Lung microvascular endothelial cell (primary cell): ENCODE measurements at regions not wholly inside any gene's neighbourhood (a gene's known extent, or its start where the extent isn't known, plus 50 kb on each side); places are given as distances from the start of the nearest gene placed in this dataset.

ENCODE experiments used
- DNase-seq, 2 donors: peaks; one replicate each; pipeline versions ENCODE4 v3.0.0 to v3.0.0-alpha.2; 2010; ENCODE audit warnings: low read depth in 2 of 2

GRCh38 chr3:72011485-72011884 lies 226.5 kb upstream of the PROK2 start:
- DNase-seq, result no peak

- DNase-seq, result no peak
Observed at GRCh38 chr3:72009851-72010443, 225.0 kb upstream of the PROK2 start.

GRCh38 chr3:72008226-72008996 lies 223.5 kb upstream of the PROK2 start:
- no peak for DNase-seq

- no peak for DNase-seq
Observed at GRCh38 chr3:72006631-72007556, 221.9 kb upstream of the PROK2 start.

- DNase-seq, result no peak
Observed at GRCh38 chr3:72004749-72005292, 219.9 kb upstream of the PROK2 start.

- no peak for DNase-seq
Observed at GRCh38 chr3:72003936-72004335, 219.0 kb upstream of the PROK2 start.

GRCh38 chr3:72001758-72002157 lies 216.8 kb upstream of the PROK2 start:
- DNase-seq, result no peak

GRCh38 chr3:71998995-71999673 lies 214.2 kb upstream of the PROK2 start:
- DNase-seq, result no peak

GRCh38 chr3:71997066-71997653 lies 212.2 kb upstream of the PROK2 start:
- DNase-seq, result no peak

- no peak for DNase-seq
Observed at GRCh38 chr3:71994906-71995305, 210.0 kb upstream of the PROK2 start.

- DNase-seq, result no peak
Observed at GRCh38 chr3:71994203-71994602, 209.3 kb upstream of the PROK2 start.

- DNase-seq, result no peak
Observed at GRCh38 chr3:71991681-71992080, 206.7 kb upstream of the PROK2 start.

GRCh38 chr3:71991046-71991445 lies 206.1 kb upstream of the PROK2 start:
- DNase-seq, result peak in 1 of 2 donors; percentile 16

- no peak for DNase-seq
Observed at GRCh38 chr3:71990545-71990944, 205.6 kb upstream of the PROK2 start.

- DNase-seq, result no peak
Observed at GRCh38 chr3:71989165-71989564, 204.2 kb upstream of the PROK2 start.

GRCh38 chr3:71987828-71988227 lies 202.9 kb upstream of the PROK2 start:
- DNase-seq, result peak; percentile 60 to 68

- peak; percentile 12 to 55 for DNase-seq
Observed at GRCh38 chr3:71987089-71987735, 202.3 kb upstream of the PROK2 start.

GRCh38 chr3:71986606-71987005 lies 201.7 kb upstream of the PROK2 start:
- DNase-seq, result no peak

GRCh38 chr3:71984843-71985613 lies 200.1 kb upstream of the PROK2 start:
- DNase-seq, result no peak

- no peak for DNase-seq
Observed at GRCh38 chr3:71983694-71984093, 198.7 kb upstream of the PROK2 start.
